GM18505 (cell line): ENCODE measurements at regions not wholly inside any gene's neighbourhood (a gene's known extent, or its start where the extent isn't known, plus 50 kb on each side); places are given as distances from the start of the nearest gene placed in this dataset.
A peak's percentile ranks its signal among the peaks of the same experiment; 100 is the strongest.

ENCODE experiments used
- ATAC-seq: cut with Tn5 transposase; IDR thresholded peaks from one replicate; pipeline ENCODE4 v1.9.1; 2021; ENCODE audit not compliant: unreplicated experiment
- POLR2A ChIP-seq: IDR thresholded peaks from 4 replicates; pipeline ENCODE4 v1.6.1; 2011; ENCODE audit warnings: borderline replicate concordance; ENCODE audit not compliant: insufficient read depth, insufficient read length; ENCODE audit errors: extremely low read depth

- ATAC-seq = no peak
- no peak for TF ChIP-seq POLR2A
Measured at GRCh38 chr11:115926601-115927000, 422.4 kb upstream of the CADM1 start.

GRCh38 chr11:115926138-115926537 lies 421.9 kb upstream of the CADM1 start:
- TF ChIP-seq POLR2A = no peak
- no peak for ATAC-seq

- ATAC-seq = no peak
- peak; percentile 19 for TF ChIP-seq POLR2A
Measured at GRCh38 chr11:115925568-115926090, 421.4 kb upstream of the CADM1 start.

- no peak for TF ChIP-seq POLR2A
- peak; percentile 71 for ATAC-seq
Measured at GRCh38 chr11:115924744-115925567, 420.7 kb upstream of the CADM1 start.

- ATAC-seq = no peak
- no peak for TF ChIP-seq POLR2A
Measured at GRCh38 chr11:115922876-115923275, 418.7 kb upstream of the CADM1 start.

- ATAC-seq = no peak
Measured at GRCh38 chr11:115921986-115922385, 417.8 kb upstream of the CADM1 start.

GRCh38 chr11:115921540-115921939 lies 417.3 kb upstream of the CADM1 start:
- no peak for ATAC-seq
- TF ChIP-seq POLR2A = no peak

More at GRCh38 chr11:115921986-115922385, 417.8 kb upstream of the CADM1 start:
- no peak for TF ChIP-seq POLR2A

- no peak for TF ChIP-seq POLR2A
- no peak for ATAC-seq
Measured at GRCh38 chr11:115920841-115921480, 416.7 kb upstream of the CADM1 start.

GRCh38 chr11:115920092-115920461 lies 415.9 kb upstream of the CADM1 start:
- ATAC-seq = peak; percentile 8
- no peak for TF ChIP-seq POLR2A

GRCh38 chr11:115919341-115920091 lies 415.3 kb upstream of the CADM1 start:
- peak; percentile 36 for TF ChIP-seq POLR2A
- ATAC-seq = peak; percentile 66

- TF ChIP-seq POLR2A = no peak
- no peak for ATAC-seq
Measured at GRCh38 chr11:115918576-115918975, 414.4 kb upstream of the CADM1 start.

- no peak for ATAC-seq
- TF ChIP-seq POLR2A = no peak
Measured at GRCh38 chr11:115916608-115917007, 412.4 kb upstream of the CADM1 start.

GRCh38 chr11:115912484-115912945 lies 408.3 kb upstream of the CADM1 start:
- no peak for TF ChIP-seq POLR2A
- ATAC-seq = no peak

- no peak for ATAC-seq
Measured at GRCh38 chr11:115911613-115912346, 407.6 kb upstream of the CADM1 start.

More at GRCh38 chr11:115911613-115912346, 407.6 kb upstream of the CADM1 start:
- TF ChIP-seq POLR2A = no peak
